HL-60/S4 treated with phorbol 12-myristate 13-acetate at 8.2 ng/mL for 4 days and 3 days (cell line): ENCODE measurements at regions not wholly inside any gene's neighbourhood (a gene's known extent, or its start where the extent isn't known, plus 50 kb on each side); places are given as distances from the start of the nearest gene placed in this dataset.

ENCODE experiments used
- in situ Hi-C: fragments of 300-500 bp; cut with MboI; formaldehyde crosslinking; loops from 2 replicates; pipeline ENCODE4 v1.15.0; 2022; ENCODE audit warnings: low sequenced_read_pairs

GRCh38 chr11:116281173-116282160 is 491.3 kb downstream of the BUD13 start:
- in situ Hi-C loops, result no loop called here

GRCh38 chr11:116279511-116279910 is 493.3 kb downstream of the BUD13 start:
- in situ Hi-C loops, result no loop called here

GRCh38 chr11:116278076-116278475 is 494.7 kb downstream of the BUD13 start:
- in situ Hi-C loops, result no loop called here

- in situ Hi-C loops, result no loop called here
Observed at GRCh38 chr11:116276051-116277044, 496.4 kb downstream of the BUD13 start.

- in situ Hi-C loops, result no loop called here
Observed at GRCh38 chr11:116275635-116276034, 497.2 kb downstream of the BUD13 start.

GRCh38 chr11:116274521-116274920 is 498.3 kb downstream of the BUD13 start:
- in situ Hi-C loops, result no loop called here

- in situ Hi-C loops, result no loop called here
Observed at GRCh38 chr11:116272181-116272789, 500.5 kb downstream of the BUD13 start.

GRCh38 chr11:116271479-116271878 is 501.3 kb downstream of the BUD13 start:
- in situ Hi-C loops, result no loop called here

- in situ Hi-C loops, result no loop called here
Observed at GRCh38 chr11:116267146-116267545, 505.6 kb downstream of the BUD13 start.

- in situ Hi-C loops, result no loop called here
Observed at GRCh38 chr11:116263770-116264169, 509.0 kb downstream of the BUD13 start.

GRCh38 chr11:116263019-116263418 is 509.8 kb downstream of the BUD13 start:
- in situ Hi-C loops, result no loop called here

- in situ Hi-C loops, result no loop called here
Observed at GRCh38 chr11:116262370-116262769, 510.4 kb downstream of the BUD13 start.

- in situ Hi-C loops, result no loop called here
Observed at GRCh38 chr11:116261606-116262005, 511.2 kb downstream of the BUD13 start.

GRCh38 chr11:116258821-116259220 is 514.0 kb downstream of the BUD13 start:
- in situ Hi-C loops, result no loop called here

- in situ Hi-C loops, result no loop called here
Observed at GRCh38 chr11:116257883-116258282, 514.9 kb downstream of the BUD13 start.

GRCh38 chr11:116257092-116257491 is 515.7 kb downstream of the BUD13 start:
- in situ Hi-C loops, result no loop called here

GRCh38 chr11:116256215-116256614 is 516.6 kb downstream of the BUD13 start:
- in situ Hi-C loops, result no loop called here

GRCh38 chr11:116255321-116255953 is 517.4 kb downstream of the BUD13 start:
- in situ Hi-C loops, result no loop called here

- in situ Hi-C loops, result no loop called here
Observed at GRCh38 chr11:116250155-116250554, 522.6 kb downstream of the BUD13 start.

GRCh38 chr11:116249561-116249960 is 523.2 kb downstream of the BUD13 start:
- in situ Hi-C loops, result loop anchor here (25.0 kb wide), 1 partner anchor 912 kb away; no protein-coding TSS in a partner anchor
